ENCODE measurements at regions not wholly inside any gene's neighbourhood (a gene's known extent, or its start where the extent isn't known, plus 50 kb on each side); places are given as distances from the start of the nearest gene placed in this dataset.

DNA sequence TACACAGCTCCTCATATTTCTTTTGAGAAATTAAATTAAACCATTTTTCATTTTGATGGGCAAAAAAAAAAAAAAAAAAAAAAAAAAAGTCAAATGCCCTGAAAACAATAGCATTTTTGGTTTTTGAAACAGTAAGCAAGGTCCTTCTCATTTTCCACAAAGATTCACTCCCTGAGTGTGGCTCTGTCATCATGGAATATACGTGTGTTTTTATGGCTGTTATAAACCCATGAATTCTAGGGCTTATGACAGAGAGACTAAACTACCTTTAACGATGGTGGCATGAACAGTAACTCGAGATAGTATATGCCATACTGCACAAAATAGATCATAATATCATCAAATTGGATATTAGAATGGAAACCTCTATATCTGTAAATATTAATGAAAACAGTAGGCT is 179.2 kb upstream of the ZNF521 start:
- TF ChIP-seq POLR2A (IDR thresholded peaks at IDR 0.05; ENCODE audit: low read length): no peak
- no peak for TF ChIP-seq GATA1 (IDR thresholded peaks at IDR 0.05; ENCODE audit: low read depth, low read length)
